Astrocyte of the hippocampus (primary cell): ENCODE measurements at regions not wholly inside any gene's neighbourhood (a gene's known extent, or its start where the extent isn't known, plus 50 kb on each side); places are given as distances from the start of the nearest gene placed in this dataset.

Experiments
- DNase-seq: peaks from one replicate; pipeline ENCODE4 v3.0.0; 2011; ENCODE audit warnings: low read depth, low spot score

GRCh38 chr6:1515280-1515679 lies 94.4 kb upstream of the FOXC1 start:
- no peak for DNase-seq

GRCh38 chr6:1515781-1516180 lies 93.9 kb upstream of the FOXC1 start:
- DNase-seq: no peak

- DNase-seq: no peak
Measured at GRCh38 chr6:1516742-1517520, 92.8 kb upstream of the FOXC1 start.

DNA sequence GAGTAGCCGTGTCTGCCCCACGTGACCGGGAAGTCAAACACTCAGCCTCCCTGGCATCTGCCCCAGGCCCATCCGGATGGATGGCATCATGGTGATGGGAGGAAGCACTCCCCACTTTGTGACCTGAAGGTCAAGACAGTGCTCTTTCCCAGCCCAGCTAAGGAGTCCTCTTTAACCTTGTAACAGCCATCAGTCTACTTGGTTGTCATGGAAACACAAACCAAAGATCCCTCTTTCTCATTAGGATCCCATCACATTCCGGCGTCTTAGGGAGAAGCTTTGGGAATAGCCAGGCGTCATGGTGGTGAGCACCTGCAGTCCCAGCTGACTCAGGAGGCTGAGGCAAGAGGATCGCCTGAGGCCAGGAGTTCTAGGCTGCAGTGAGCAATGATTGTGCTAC lies 90.9 kb upstream of the FOXC1 start:
- no peak for DNase-seq

DNA sequence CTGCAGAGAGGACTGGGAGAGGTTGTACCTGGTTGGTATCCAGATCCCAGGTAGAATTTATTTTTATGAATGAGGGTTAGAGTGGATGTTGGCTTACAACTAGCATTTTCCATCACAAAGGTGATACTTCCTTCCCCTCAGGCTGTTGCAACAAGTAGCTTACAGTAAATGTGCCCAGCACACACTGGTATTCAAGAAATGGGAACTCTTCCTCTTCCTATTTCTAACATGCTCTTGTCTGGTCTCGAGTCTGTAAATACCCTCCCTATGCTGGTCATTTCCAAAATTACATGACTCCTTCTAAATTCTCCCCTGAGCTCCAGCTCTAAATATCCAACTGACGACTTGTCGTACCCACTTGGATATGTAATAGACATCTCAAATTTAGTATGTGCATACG lies 90.1 kb upstream of the FOXC1 start:
- no peak for DNase-seq

- no peak for DNase-seq
Measured at GRCh38 chr6:1522779-1523178, 86.9 kb upstream of the FOXC1 start.

GRCh38 chr6:1524040-1524480 lies 85.7 kb upstream of the FOXC1 start:
- DNase-seq: peak; percentile 73

- no peak for DNase-seq
Measured at GRCh38 chr6:1525364-1526038, 84.2 kb upstream of the FOXC1 start.

- DNase-seq: peak; percentile 35
Measured at GRCh38 chr6:1526398-1527072, 83.2 kb upstream of the FOXC1 start.

DNA sequence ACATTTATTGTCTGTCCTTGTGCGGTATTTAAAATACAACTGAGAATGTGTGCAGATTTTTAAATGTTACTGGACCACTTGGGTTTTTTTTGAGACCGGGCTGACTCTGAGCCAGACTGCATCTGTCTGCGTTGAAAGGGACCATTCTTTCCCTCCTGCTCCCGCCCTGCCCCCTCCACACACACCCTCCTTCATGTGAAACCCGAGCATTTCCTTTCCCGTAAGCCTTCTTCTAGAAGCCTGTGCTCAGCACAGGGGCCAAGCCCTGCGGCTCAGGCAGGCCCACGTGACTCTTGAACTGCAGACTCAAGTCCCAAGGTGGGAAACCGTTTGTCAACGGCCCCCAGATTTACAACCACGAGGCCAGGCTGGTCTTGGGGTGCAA lies 82.7 kb upstream of the FOXC1 start:
- peak; percentile 64 for DNase-seq

DNA sequence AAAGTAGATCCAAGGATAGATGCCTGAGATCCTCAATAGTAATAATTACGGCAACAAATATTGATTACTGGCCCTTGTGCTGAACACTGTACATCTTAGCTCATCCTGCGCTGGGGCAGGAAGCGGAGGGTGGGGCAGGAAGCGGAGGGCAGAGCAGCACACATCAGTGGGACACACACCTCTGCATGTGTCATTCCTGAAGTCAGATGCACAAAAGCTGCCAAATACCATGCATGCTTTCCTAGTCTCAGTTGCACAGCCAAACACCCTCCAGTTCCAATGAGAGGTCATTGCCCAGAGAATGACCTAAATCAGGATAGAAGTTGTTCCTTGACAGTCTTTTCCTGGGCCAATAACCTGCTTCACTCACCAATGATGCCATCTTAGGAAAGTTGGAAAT lies 74.4 kb upstream of the FOXC1 start:
- DNase-seq: peak; percentile 43

DNA sequence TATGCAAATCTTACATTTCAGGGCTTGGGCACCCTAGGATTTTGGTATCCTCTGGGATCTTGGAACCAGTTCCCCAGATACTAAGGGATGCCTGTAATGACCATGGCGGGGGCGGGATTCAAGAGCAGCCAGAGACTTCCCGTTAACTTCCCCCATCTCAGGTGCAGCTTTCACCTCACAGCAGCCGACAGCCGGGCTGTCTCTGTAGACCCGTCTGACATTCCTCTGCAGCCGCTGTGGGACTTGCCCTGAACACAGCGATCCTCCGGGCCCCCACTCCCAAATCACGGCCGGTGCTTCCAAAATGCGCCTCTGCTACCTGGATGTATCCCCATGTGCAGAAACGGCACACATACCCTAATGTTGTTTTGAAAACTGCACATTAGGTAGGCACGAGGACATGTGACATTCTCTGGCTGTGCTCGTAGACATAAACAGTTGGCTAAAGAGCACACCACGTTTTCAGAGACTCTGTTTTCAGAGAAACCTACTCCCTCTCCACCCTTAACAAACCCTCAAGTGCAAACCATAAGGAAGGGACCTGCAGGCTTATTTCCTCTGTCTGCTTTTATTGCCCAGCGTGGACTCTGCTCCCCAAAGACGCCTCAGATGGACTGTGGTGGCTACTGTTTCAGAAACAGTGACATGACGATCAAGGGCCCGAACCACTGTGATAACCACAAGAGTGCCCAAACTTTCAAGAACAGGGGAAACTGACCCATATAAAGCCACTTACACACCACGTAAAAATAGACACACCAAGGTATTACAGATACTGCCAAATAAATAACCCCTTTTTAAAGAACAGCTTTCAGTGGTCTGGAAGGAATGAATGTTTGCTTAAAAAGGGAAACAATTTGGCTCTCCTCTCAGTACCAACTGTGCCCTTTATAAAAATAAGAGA lies 72.9 kb upstream of the FOXC1 start:
- DNase-seq: no peak

- DNase-seq: no peak
Measured at GRCh38 chr6:1538369-1538768, 71.3 kb upstream of the FOXC1 start.

- DNase-seq: no peak
Measured at GRCh38 chr6:1538810-1539478, 70.8 kb upstream of the FOXC1 start.

DNA sequence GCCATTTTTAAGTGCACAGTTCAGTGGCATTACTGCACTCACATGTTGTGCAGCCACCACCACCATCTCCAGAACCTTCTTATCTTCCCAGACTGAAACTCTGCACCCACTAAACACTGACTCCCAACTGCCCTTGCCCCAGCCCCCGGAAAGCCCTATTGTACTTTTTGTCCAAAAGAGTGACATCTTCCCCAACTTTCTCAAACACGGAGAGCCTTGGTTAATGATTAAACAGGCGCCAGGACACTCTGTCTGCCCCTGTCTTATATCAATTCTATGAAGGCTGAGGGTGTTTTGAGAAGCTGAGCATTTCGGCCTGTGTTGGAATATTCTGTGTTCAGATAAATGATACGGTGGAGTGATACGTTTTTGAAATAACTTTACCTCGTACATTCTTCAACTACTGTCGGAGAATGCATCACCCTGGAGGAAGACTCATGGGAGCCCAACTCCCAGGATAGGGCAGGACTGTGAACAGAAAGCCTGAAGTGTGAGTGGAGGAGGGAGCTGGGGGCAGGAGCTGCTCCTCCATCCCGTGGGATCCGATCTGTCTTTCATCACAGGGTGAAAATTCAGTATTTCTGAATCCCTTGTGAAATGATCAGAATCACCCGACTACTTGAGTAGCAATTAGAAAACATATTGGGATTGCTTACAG lies 68.7 kb upstream of the FOXC1 start:
- DNase-seq: no peak

DNA sequence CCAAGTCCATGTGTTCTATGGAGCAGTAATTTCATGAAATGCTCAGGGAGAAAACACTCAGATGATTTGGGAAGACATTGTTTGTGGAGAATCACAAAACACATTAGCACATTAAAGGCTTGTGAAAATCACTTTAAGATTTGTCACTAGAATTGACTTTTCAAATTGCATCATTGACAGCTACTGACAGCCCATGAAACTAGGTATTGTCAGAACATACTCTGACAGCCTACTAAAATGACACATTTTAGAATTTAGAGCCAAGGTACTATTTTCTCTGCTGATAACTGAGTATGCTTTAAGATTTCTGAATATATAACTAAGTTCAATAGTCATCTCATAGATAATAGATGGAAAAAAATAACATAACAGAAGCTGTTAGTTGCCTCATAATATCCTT lies 67.4 kb upstream of the FOXC1 start:
- DNase-seq: no peak

GRCh38 chr6:1542764-1543163 lies 67.0 kb upstream of the FOXC1 start:
- no peak for DNase-seq

DNA sequence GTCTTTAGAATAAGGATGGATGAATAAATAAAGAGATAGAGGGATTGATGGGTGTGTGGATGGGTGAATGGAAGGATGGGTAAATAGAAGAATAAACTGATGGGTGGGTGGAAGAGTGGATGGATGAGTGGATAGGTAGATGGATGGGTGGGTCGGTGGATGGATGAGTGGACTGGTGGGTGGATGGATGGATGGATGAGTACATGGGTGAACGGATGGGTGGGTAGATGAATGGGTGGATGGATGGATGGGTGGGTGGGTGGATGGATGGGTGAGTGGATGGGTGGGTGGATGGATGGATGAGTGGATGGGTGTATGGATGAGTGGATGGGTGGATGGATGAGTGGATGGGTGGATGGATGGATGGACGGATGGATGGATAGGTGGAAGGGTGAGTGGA lies 65.7 kb upstream of the FOXC1 start:
- DNase-seq: no peak

DNA sequence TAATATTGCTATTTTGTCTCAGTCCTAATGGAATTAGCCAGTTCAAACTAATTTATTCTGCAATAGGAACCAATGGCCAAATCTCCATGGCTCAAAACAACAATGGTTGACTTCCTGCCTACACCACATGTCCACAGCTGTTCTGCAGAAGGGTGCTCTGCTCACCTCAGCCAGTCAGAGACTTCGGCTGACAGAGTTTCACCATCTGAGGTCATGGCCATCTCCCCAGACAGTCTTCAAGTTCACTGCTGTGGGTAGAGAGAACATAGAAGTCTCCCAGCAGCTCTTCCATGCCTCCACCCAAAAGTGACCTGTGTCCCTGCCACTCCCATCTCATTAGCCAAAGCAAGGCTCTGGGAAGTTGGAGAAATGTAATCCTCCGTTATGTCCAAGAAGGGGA lies 65.1 kb upstream of the FOXC1 start:
- DNase-seq: no peak

DNA sequence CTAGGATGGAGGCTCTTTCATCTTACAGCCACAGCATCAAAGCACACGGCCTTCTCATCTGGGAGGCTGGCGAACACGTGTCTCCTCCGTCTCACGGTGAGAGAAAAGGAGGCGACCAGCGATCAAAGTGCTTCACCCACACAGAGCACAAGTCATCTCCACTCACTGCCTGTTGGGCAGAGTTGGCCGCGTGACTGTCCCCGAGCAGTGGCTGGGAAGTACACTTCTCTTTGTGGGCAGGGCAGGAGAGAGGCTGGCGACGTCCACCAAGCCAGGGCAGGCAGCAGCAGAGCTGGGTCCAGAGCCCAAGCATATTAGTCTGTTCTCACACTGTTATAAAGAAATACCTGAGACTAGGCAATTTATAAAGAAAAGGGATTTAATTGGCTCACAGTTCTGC lies 64.1 kb upstream of the FOXC1 start:
- DNase-seq: no peak

- DNase-seq: no peak
Measured at GRCh38 chr6:1547785-1548184, 61.9 kb upstream of the FOXC1 start.
